Stomach (tissue), 4 donors: ENCODE measurements at regions not wholly inside any gene's neighbourhood (a gene's known extent, or its start where the extent isn't known, plus 50 kb on each side); places are given as distances from the start of the nearest gene placed in this dataset.

Experiments used
- POLR2A ChIP-seq, 4 donors: fragments of 450-650 bp; IDR thresholded peaks; one replicate each; pipeline ENCODE4 v1.6.1; 2016; ENCODE audit warnings: antibody characterized with exemption in 4 of 4, control low read depth in 2 of 4, mild to moderate bottlenecking in 1 of 4, moderate library complexity in 1 of 4
- POLR2AphosphoS5 ChIP-seq, 3 donors: sonication (generic); formaldehyde crosslinking; IDR thresholded peaks; one replicate each; pipeline ENCODE4 v1.6.1; 2016; ENCODE audit warnings: antibody characterized with exemption in 3 of 3
- TF ChIP-seq, protein P1 (sequence below), 7 experiments: fragments of 450-650 bp in 4 of 7; fragments of 200-600 bp in 3 of 7; sonication (generic) in 3 of 7; IDR thresholded peaks; one replicate each; pipeline ENCODE4 v1.5.1; 2016 to 2019; ENCODE audit warnings: antibody characterized with exemption in 7 of 7, control low read depth in 2 of 7, mild to moderate bottlenecking in 1 of 7

DNA sequence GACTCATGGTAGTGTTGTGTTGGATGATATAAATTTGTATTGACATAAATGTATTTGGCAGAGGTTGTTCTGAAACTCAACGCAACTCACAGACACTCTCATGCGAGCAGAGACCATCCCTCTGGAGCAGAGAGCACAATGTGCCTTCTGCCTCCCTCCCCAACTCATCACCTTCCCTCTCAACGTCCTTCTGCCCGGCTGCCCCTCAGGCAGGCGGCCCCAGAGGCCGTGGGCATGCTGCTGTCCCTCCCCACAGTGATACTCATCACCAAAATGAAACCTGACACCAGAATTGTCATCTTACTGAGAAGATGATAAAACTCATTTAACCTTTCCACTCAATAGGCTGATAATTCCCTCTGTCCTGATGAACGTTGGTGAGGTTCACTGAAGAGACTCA lies 260.6 kb downstream of the ETS1 start:
- TF ChIP-seq, protein P1, sequence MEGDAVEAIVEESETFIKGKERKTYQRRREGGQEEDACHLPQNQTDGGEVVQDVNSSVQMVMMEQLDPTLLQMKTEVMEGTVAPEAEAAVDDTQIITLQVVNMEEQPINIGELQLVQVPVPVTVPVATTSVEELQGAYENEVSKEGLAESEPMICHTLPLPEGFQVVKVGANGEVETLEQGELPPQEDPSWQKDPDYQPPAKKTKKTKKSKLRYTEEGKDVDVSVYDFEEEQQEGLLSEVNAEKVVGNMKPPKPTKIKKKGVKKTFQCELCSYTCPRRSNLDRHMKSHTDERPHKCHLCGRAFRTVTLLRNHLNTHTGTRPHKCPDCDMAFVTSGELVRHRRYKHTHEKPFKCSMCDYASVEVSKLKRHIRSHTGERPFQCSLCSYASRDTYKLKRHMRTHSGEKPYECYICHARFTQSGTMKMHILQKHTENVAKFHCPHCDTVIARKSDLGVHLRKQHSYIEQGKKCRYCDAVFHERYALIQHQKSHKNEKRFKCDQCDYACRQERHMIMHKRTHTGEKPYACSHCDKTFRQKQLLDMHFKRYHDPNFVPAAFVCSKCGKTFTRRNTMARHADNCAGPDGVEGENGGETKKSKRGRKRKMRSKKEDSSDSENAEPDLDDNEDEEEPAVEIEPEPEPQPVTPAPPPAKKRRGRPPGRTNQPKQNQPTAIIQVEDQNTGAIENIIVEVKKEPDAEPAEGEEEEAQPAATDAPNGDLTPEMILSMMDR (IDR thresholded peaks at IDR 0.05): no peak
- TF ChIP-seq POLR2A (IDR thresholded peaks at IDR 0.05): no peak
- no peak for TF ChIP-seq POLR2AphosphoS5 (IDR thresholded peaks at IDR 0.05)
